GM21786 (cell line): ENCODE measurements at regions not wholly inside any gene's neighbourhood (a gene's known extent, or its start where the extent isn't known, plus 50 kb on each side); places are given as distances from the start of the nearest gene placed in this dataset.

Experiments used
- ATAC-seq: cut with Tn5 transposase; IDR thresholded peaks from one replicate; pipeline ENCODE4 v1.9.1; 2021; ENCODE audit not compliant: unreplicated experiment

- ATAC-seq, result no peak
Measured at GRCh38 chr3:3689601-3690375, 109.4 kb upstream of the LRRN1 start.

- ATAC-seq, result no peak
Measured at GRCh38 chr3:3686907-3687648, 112.2 kb upstream of the LRRN1 start.

GRCh38 chr3:3685721-3686120 is 113.5 kb upstream of the LRRN1 start:
- ATAC-seq, result no peak

GRCh38 chr3:3683261-3683660 is 116.0 kb upstream of the LRRN1 start:
- no peak for ATAC-seq

- no peak for ATAC-seq
Measured at GRCh38 chr3:3675801-3676200, 123.4 kb upstream of the LRRN1 start.

GRCh38 chr3:3675186-3675585 is 124.0 kb upstream of the LRRN1 start:
- ATAC-seq, result no peak

- ATAC-seq, result peak; percentile 98
Measured at GRCh38 chr3:3666664-3667063, 132.6 kb upstream of the LRRN1 start.

- peak; percentile 53 for ATAC-seq
Measured at GRCh38 chr3:3665961-3666640, 133.1 kb upstream of the LRRN1 start.

GRCh38 chr3:3665546-3665945 is 133.7 kb upstream of the LRRN1 start:
- ATAC-seq, result no peak

GRCh38 chr3:3664935-3665334 is 134.3 kb upstream of the LRRN1 start:
- ATAC-seq, result no peak

GRCh38 chr3:3662610-3663009 is 136.6 kb upstream of the LRRN1 start:
- ATAC-seq, result no peak

- no peak for ATAC-seq
Measured at GRCh38 chr3:3654916-3655315, 144.3 kb upstream of the LRRN1 start.

- ATAC-seq, result no peak
Measured at GRCh38 chr3:3648988-3649679, 150.1 kb upstream of the LRRN1 start.

- ATAC-seq, result no peak
Measured at GRCh38 chr3:3646934-3647333, 152.3 kb upstream of the LRRN1 start.

- peak; percentile 89 for ATAC-seq
Measured at GRCh38 chr3:3646103-3646844, 153.0 kb upstream of the LRRN1 start.

GRCh38 chr3:3641877-3642455 is 157.3 kb upstream of the LRRN1 start:
- ATAC-seq, result no peak

GRCh38 chr3:3639078-3639477 is 160.2 kb upstream of the LRRN1 start:
- no peak for ATAC-seq

- no peak for ATAC-seq
Measured at GRCh38 chr3:3636815-3637214, 162.4 kb upstream of the LRRN1 start.

- no peak for ATAC-seq
Measured at GRCh38 chr3:3635109-3635508, 164.1 kb upstream of the LRRN1 start.

GRCh38 chr3:3634326-3634725 is 164.9 kb upstream of the LRRN1 start:
- no peak for ATAC-seq
